Muscle of back (tissue), 3 donors: ENCODE measurements at regions not wholly inside any gene's neighbourhood (a gene's known extent, or its start where the extent isn't known, plus 50 kb on each side); places are given as distances from the start of the nearest gene placed in this dataset.
A peak's percentile ranks its signal among the peaks of the same experiment; 100 is the strongest.

Experiments
- DNase-seq, 3 donors: peaks; one replicate each; pipeline versions ENCODE4 v3.0.0 to v3.0.0-alpha.2; 2013

DNA sequence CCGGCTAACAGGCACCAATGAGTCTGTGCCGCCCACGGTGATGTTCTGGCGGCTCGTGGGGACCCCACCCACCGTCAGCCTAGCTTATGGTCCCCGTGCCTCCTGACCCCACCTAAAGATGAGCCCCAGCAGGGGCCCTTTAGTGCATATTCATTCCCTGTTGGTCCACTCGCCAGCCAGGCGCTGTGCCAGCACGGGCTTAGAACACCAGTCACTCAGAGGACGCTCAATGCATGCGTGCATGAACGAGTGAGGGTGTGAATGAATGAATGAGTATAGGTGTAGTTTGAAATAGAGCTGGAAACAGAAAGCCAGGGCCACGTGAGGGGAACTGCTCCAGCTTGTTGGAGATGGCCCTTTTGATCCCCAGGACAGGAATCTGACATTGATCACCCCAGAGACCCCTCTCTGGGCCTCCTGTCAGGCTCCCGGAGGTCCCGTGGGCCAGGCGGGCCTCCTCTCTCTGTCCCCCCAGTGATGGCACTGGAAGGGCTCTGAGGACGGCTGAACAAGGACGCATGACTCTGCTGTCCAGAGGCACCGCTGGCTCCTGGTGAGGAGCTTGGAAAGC lies 193.9 kb upstream of the C14orf180 start:
- DNase-seq: no peak

- DNase-seq: no peak
Observed at GRCh38 chr14:104386151-104386841, 193.3 kb upstream of the C14orf180 start.

GRCh38 chr14:104387022-104388010 lies 192.2 kb upstream of the C14orf180 start:
- no peak for DNase-seq

DNA sequence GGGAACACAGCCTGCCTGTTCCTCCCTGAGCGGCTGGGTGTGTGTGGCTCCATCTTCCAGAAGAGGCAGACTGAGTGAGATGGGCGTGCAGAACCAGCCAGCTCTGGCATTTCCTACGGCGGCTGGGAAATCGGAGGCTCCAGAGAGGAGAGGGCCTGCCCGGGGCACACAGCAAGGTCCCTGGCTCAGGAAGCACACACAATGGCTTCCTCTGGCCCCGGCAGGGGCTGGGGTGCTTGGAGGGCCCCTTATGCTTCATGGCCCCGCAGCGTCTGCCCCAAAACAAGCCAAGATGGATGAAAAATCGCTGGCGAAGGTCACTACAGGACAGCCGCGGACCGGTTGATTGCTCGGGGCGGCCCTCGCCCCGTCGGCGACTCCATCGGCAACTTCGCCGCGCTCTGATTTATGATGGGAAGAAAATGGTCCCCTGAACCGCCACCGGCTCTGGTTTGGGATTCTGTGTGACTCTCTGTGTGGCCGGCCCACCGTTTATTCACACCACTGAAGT lies 191.5 kb upstream of the C14orf180 start:
- no peak for DNase-seq

DNA sequence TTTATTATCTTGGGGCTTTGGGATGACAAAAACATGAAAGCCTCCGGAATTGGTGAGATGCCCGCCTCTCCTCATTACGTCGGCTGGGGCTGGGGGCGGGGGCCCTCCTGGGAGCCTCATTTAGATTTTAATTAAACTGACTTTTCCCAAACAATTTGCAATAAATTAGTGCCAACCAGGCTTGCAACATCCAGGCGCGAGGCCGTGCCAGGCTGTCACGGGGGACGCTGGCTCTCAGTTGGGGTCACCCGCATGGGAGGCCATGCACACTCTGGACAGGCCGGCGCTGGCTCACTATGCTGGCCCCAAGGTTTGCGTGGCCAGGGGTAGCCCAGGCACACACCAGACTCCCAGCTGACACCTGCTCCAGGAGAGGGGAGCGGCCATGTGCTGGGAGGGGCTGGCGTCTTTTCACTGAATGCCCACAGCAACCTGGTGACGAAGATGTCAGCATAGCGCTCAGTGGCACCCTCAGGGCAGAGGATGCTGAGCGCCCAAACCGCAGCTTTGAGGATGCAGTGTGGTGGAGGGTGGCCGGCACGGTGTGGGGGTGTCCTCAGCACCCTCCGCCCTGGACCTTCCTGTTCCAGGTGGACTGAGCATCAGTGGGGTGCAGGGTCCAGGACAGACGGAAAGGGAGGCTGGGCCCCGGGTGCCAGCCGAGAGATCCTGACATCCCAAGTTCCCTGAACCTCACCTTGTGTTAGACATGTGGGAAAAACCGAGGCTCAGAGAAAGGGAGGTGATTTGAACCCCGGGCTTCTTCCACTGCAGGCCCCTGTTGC lies 190.8 kb upstream of the C14orf180 start:
- DNase-seq: no peak

DNA sequence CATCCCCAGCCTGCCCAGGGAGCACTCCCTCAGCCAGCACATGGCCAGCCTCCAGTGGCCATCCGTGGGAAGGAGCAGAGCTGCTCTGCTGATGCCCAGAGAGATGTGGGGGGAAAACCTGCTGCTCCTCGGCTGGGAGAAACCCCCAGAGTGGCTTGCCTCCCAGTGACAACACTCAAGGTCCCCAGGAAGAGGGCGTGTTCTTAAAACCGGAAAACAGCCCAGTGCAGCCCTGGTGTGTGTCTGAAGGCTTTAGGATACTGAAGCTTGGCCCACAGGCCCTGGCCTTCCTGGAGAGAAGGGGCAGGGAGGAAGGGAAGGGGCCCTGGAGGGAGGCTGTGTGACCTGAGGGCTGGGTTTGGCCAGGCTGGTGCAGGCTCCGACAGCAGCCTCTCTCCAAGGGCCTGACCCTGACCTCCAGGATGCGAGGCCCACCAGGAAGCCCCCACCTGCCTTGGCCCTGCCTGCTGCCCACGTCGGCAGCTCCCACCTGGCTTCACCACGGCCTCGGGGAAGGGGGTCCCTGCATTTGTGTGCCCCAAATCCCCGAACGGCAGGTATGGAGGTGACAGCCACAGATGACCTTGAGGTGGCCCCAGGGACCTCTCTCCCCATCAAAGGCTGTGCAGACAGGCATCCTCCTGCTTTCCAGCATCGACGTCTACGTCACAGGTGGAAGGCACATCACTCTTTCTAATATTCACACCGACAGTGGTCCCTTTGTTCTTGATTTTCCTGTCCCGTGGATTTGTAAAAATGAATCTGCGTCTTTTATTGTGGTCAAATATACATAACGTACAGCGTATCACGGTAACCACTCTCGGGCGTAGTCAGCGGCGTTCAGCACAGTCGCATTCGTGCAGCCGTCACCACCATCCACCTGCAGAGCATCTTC lies 190.0 kb upstream of the C14orf180 start:
- DNase-seq: no peak

DNA sequence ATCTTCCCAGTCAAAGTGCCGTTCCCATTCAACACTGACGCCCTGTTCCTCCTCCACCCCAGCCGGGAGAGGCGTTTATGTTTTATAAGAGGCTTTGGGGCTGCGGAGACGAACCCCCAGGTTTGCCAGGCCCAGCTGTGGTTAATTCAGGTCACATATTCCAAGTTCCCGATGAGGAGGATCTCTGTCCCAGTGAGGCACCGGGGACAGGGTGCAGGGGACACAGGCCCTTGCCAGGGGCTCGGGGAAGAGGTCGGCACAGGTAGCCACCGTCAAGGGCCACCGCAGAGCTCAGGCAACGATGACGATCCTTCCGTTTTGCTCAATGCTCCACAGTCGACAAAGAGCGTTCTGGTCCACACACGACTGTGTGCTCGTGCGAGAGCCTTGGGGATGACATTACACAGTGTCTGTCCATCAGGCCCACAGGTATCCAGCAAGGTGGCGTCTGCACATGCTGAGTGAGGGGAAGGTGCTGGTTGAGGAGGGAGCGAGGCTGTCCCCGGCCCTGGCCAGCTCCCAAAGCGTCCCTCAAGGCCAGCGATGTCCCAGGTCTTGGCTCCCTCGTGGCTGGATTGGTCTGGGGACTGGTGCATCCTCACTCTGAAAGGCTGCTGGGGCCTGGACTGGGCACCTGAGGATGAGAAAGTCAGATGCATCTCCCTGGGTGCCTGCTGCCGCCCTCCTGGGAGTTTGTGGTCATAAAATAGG lies 189.2 kb upstream of the C14orf180 start:
- no peak for DNase-seq

DNA sequence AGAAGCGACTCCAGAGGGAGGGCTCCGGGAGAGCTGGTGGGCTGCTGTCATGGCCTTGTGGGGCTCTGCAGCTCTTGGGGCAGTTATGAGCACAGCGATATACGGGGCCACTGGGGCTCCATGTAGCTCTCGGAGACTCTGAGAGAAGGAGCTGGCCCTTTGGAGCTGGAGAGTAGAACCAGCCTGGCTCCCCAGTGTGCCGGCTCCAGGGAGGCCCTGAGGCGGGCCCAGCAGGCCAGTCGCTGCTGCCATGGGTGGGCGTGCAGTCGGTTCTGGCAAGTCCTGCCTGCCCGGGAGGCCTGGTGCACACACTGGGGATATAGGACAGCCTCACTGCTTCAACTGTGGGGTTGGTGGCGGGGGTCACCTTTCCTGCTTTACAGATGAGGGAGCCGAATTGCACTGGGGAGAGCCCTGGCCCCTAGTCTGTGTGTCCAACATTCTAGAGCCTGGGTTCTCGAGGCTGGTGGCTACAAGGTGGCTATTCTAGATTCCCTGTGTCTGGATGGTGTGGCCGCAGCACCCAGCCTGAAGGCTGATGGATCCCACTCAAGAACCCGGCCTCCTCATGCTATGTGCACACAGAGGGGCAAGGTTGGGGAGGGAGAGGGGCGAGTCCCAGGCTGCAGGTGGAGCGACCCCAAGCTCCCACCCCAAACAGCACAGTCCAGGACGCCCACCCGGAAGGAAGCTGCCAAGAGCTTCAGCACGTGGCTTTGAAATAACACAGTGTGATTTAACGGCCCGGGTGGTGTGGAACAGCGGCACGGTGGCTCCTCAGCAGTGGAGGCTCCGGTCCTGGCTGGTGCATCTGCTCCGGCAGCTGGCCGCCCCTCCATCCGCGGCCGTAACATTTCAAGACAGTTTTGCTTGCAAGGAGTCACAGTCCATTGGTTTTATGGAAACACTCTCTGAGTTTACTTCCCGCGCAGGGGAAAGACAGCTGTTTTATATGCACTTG lies 188.3 kb upstream of the C14orf180 start:
- DNase-seq: peak in 1 of 3 donors; percentile 21

- no peak for DNase-seq
Observed at GRCh38 chr14:104392001-104392395, 187.6 kb upstream of the C14orf180 start.

- DNase-seq: no peak
Observed at GRCh38 chr14:104392396-104393198, 187.0 kb upstream of the C14orf180 start.

DNA sequence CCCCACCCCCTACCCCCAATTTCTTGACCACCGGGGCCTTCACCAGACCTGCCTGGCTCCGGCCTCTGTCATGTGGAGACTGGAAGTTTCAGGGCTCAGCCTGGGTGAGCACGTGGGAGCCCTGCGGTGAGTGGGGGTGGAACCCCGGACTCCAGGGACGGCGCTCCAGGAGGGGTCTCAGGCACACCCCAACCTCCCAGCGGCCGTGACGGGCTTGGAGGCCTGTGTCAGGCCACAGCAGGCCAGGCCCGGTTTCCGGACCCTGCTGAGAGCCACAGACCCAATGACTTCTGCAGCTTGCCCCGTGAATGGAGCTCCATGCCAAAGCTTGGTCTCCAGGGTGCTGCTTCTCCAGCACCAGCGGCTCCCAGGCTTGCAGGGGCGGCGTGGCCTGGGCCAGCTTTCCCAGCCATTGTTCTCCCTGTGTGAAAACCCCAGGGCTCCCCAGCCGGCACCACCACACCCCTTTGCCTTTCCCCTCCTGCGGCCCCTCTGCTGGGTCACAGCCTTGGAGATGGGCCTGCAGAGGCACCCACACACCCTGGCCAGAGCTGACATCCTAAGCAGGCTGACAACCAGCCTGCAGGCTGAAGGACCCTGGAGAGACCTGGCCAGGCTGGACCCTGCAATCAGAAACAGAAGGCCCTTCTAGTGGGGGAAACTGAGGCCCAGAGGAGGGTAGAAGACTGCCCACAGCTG lies 186.2 kb upstream of the C14orf180 start:
- peak in 1 of 3 donors; percentile 27 for DNase-seq

DNA sequence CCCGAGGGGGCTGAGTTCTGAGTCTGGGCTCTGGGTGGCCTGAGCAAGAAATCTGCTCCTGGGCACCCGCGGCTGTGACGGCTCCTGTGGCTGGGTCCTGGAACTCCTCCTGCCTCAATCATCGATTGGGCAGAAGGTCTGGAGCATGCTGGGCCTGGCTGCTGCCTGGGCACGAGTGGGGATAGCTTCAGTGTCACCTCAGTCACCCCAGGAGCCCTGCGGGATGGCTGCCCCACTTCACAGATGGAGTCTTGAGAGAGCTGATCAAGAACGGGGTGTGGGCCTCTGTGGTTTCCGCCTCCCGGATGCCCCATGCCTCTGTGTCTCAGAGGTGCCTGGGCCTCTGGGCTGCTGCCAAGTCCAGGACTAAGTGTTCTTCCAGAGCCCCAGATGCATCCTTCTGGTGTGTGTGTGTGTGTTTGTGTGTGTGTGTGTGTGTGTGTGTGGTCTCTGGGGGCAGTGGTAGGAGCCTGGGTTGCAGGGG lies 185.6 kb upstream of the C14orf180 start:
- peak in 2 of 3 donors; percentile 30 to 61 for DNase-seq

DNA sequence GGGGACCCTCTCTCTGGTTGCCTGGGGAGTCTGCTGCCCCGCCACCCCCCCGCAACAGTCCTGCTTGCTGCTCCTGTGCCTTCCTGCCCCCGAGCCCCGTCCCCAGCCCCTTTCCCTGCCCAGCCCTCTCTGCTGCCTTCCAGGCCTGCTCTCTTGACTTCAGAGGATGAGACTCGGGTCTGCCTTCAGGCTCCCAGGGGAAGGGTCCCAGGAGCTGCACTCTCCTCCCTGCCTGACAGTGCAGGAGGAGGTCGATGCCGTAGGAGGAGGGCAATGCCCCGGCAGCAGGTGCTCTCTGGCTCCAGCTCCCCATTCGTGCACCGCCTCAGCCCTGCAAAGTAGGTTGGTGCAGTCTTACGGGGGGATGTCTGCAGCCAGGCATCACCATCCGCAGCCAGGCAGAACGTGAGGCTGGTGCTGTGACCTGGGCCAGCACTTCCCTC lies 185.1 kb upstream of the C14orf180 start:
- no peak for DNase-seq

- no peak for DNase-seq
Observed at GRCh38 chr14:104395276-104395675, 184.3 kb upstream of the C14orf180 start.

GRCh38 chr14:104395941-104396681 lies 183.5 kb upstream of the C14orf180 start:
- DNase-seq: no peak
